HepG2 (cell line): ENCODE measurements at regions not wholly inside any gene's neighbourhood (a gene's known extent, or its start where the extent isn't known, plus 50 kb on each side); places are given as distances from the start of the nearest gene placed in this dataset.
A peak's percentile ranks its signal among the peaks of the same experiment; 100 is the strongest.

ENCODE experiments used
- ATAC-seq: fragments of 200-7000 bp; cut with Tn5 transposase; 3 replicates; pipeline ENCODE4 v1.9.1; 2020; ENCODE audit warnings: mild to moderate bottlenecking, moderate library complexity
- BruUV-seq: library from RNA; stranded (reverse); fragments of 400-500 nt; replicated peaks from 2 replicates; lab custom pipeline; 2021; lab: Mats Ljungman, UMichigan
- CTCF ChIA-PET: fragments of 300-600 bp; formaldehyde crosslinking; extraction: SDS; loops from one replicate; lab custom pipeline; 2021; ENCODE audit warnings: low total read pairs, inconsistent platforms, low intra/inter-chr PET ratio; lab: Yijun Ruan, JAX
- POLR2A ChIA-PET: fragments of 350-600 bp; sonication (Branson Sonifier 250); formaldehyde crosslinking; loops from one replicate; lab custom pipeline; 2020; ENCODE audit warnings: antibody characterized with exemption, inconsistent platforms; lab: Yijun Ruan, JAX
- DNase-seq: peaks from one replicate; pipeline ENCODE4 v3.0.0-alpha.2; 2015; ENCODE audit warnings: low spot score
- FAIRE-seq: peaks from 3 replicates; lab custom pipeline; 2011; peaks lifted over from hg19 to GRCh38; lab: Jason Lieb, UNC
- H2AFZ ChIP-seq: one replicate; pipeline ENCODE4 v1.6.1; 2011; ENCODE audit warnings: low read length, inconsistent platforms
- H3K27ac ChIP-seq: fragments of 300-600 bp; 3 replicates; pipeline ENCODE4 v1.8.0; 2011; ENCODE audit warnings: mixed run types, mild to moderate bottlenecking, mixed read lengths, low read length, inconsistent platforms; ENCODE audit not compliant: insufficient read depth; ENCODE audit errors: extremely low read length
- H3K27me3 ChIP-seq, 2 experiments: fragments of 200-600 bp in 1 of 2; 2 replicates in 1 of 2; 3 replicates in 1 of 2; pipeline versions ENCODE4 v1.6.0 to v1.8.0; 2011; ENCODE audit warnings: low read length in 2 of 2, mild to moderate bottlenecking in 2 of 2, moderate library complexity in 2 of 2, inconsistent platforms in 1 of 2; ENCODE audit not compliant: insufficient read depth in 2 of 2, control insufficient read depth in 1 of 2
- H3K36me3 ChIP-seq, 2 experiments: fragments of 200-600 bp in 1 of 2; replicated peaks in 1 of 2; 2 replicates in 1 of 2; 3 replicates in 1 of 2; pipeline versions ENCODE4 v1.5.1 to v1.8.0; 2011; ENCODE audit warnings: low read length in 2 of 2, inconsistent platforms in 1 of 2; ENCODE audit not compliant: insufficient read depth in 2 of 2, control insufficient read depth in 1 of 2
- H3K4me1 ChIP-seq: 2 replicates; pipeline ENCODE4 v1.5.1; 2012; ENCODE audit warnings: low read length, inconsistent platforms; ENCODE audit not compliant: insufficient read depth
- H3K4me2 ChIP-seq: 2 replicates; pipeline ENCODE4 v1.6.0; 2011; ENCODE audit warnings: low read depth, low read length, inconsistent platforms
- H3K4me3 ChIP-seq, 3 experiments: fragments of 200-600 bp in 1 of 3; sonication (generic), shearing (Covaris generic) in 1 of 3; replicated peaks in 1 of 3; 2 replicates each; pipeline ENCODE4 v1.5.1; 2011 to 2016; ENCODE audit warnings: low read length in 3 of 3, inconsistent platforms in 2 of 3, low read depth in 2 of 3, mild to moderate bottlenecking in 2 of 3, control low read depth in 1 of 3, mixed read lengths in 1 of 3; ENCODE audit not compliant: insufficient read depth in 1 of 3
- H3K79me2 ChIP-seq: one replicate; pipeline ENCODE4 v1.6.1; 2011; ENCODE audit warnings: low read length, inconsistent platforms; ENCODE audit not compliant: insufficient read depth
- H3K9ac ChIP-seq: 2 replicates; pipeline ENCODE4 v1.6.0; 2011; ENCODE audit warnings: mild to moderate bottlenecking, low read depth, low read length, inconsistent platforms; ENCODE audit not compliant: insufficient read depth
- H3K9me3 ChIP-seq: 2 replicates; pipeline ENCODE4 v1.5.1; 2012; ENCODE audit warnings: mild to moderate bottlenecking, low read length
- H4K20me1 ChIP-seq: 2 replicates; pipeline ENCODE4 v1.6.0; 2011; ENCODE audit warnings: inconsistent platforms, mild to moderate bottlenecking, low read length, moderate library complexity; ENCODE audit not compliant: insufficient read depth
- DNMT3B ChIP-seq: conservative IDR thresholded peaks from 2 replicates; pipeline ENCODE4 v1.6.1; 2016; ENCODE audit warnings: missing biosample characterization, control low read depth
- ELF1 ChIP-seq: sonication (generic); formaldehyde crosslinking; IDR thresholded peaks from 2 replicates; pipeline ENCODE4 v1.4.0; 2020; ENCODE audit warnings: missing genetic modification reagents
- GABPB1 ChIP-seq: IDR thresholded peaks from 2 replicates; pipeline ENCODE4 v1.6.1; 2016; ENCODE audit warnings: mild to moderate bottlenecking, missing genetic modification reagents, moderate library complexity, missing compliant biosample characterization
- HNF1B ChIP-seq: sonication (generic); formaldehyde crosslinking; IDR thresholded peaks from 2 replicates; pipeline ENCODE4 v1.5.1; 2020; ENCODE audit warnings: mild to moderate bottlenecking, moderate library complexity, missing genetic modification reagents
- KLF9 ChIP-seq: IDR thresholded peaks from 2 replicates; pipeline ENCODE4 v1.6.1; 2016; ENCODE audit warnings: low read depth
- NCOA1 ChIP-seq: sonication (generic); formaldehyde crosslinking; IDR thresholded peaks from 2 replicates; pipeline ENCODE4 v1.9.0; 2021; ENCODE audit warnings: missing genetic modification reagents
- NFKB2 ChIP-seq: sonication (generic); formaldehyde crosslinking; IDR thresholded peaks from 2 replicates; pipeline ENCODE4 v1.4.0; 2020; ENCODE audit warnings: missing genetic modification reagents, borderline replicate concordance
- NPAS2 ChIP-seq: sonication (generic); formaldehyde crosslinking; IDR thresholded peaks from 2 replicates; pipeline ENCODE4 v1.8.0; 2022; ENCODE audit warnings: mild to moderate bottlenecking, missing genetic modification reagents, borderline replicate concordance
- PATZ1 ChIP-seq: sonication (generic); formaldehyde crosslinking; IDR thresholded peaks from 2 replicates; pipeline ENCODE4 v1.4.0; 2020; ENCODE audit warnings: missing genetic modification reagents
- REL ChIP-seq: sonication (generic); formaldehyde crosslinking; conservative IDR thresholded peaks from 2 replicates; pipeline ENCODE4 v1.8.0; 2022; ENCODE audit warnings: mild to moderate bottlenecking, missing genetic modification reagents, moderate library complexity
- TEF ChIP-seq: sonication (generic); formaldehyde crosslinking; IDR thresholded peaks from 2 replicates; pipeline ENCODE4 v1.5.0; 2020; ENCODE audit warnings: missing genetic modification reagents
- ZBTB38 ChIP-seq: sonication (generic); formaldehyde crosslinking; IDR thresholded peaks from 2 replicates; pipeline ENCODE4 v1.5.1; 2020; ENCODE audit warnings: mild to moderate bottlenecking, missing genetic modification reagents
- ZNF232 ChIP-seq: sonication (generic); formaldehyde crosslinking; IDR thresholded peaks from 2 replicates; pipeline ENCODE4 v1.4.0; 2020; ENCODE audit warnings: missing genetic modification reagents, borderline replicate concordance
- ZNF550 ChIP-seq: sonication (generic); formaldehyde crosslinking; IDR thresholded peaks from 2 replicates; pipeline ENCODE4 v1.4.0; 2020; ENCODE audit warnings: mild to moderate bottlenecking, missing genetic modification reagents, borderline replicate concordance
- ZNF687 ChIP-seq: sonication (generic); formaldehyde crosslinking; IDR thresholded peaks from 2 replicates; pipeline ENCODE4 v1.5.1; 2020; ENCODE audit warnings: mild to moderate bottlenecking, missing genetic modification reagents, moderate library complexity
- ZNF879 ChIP-seq: sonication (generic); formaldehyde crosslinking; IDR thresholded peaks from 2 replicates; pipeline ENCODE4 v1.8.1; 2023; ENCODE audit warnings: missing genetic modification reagents
- ZSCAN20 ChIP-seq: sonication (generic); formaldehyde crosslinking; IDR thresholded peaks from 2 replicates; pipeline ENCODE4 v1.4.0; 2020; ENCODE audit warnings: missing genetic modification reagents, mild to moderate bottlenecking, borderline replicate concordance
- WGBS: methylation state at CpG from one replicate; pipeline ENCODE4 v1.1.6; 2017; ENCODE audit warnings: low lambda C conversion rate; 5-methylcytosine and 5-hydroxymethylcytosine counted together
- in situ Hi-C: cut with HindIII; loops from 2 replicates; pipeline ENCODE4 v1.10.0; 2017; ENCODE audit warnings: low pct_unique_long_range_greater_than_20kb; ENCODE audit not compliant: extremely low pct_ligation_motif_present
- intact Hi-C: fragments of 100-400 bp; cut with micrococcal nuclease; formaldehyde crosslinking; loops from one replicate; pipeline ENCODE4 v1.10.0; 2022; ENCODE audit not compliant: unreplicated experiment

- ChIA-PET POLR2A (interaction anchor here (1.1 to 3.2 kb wide), 8 partner anchors 10 to 201 kb away, joined by 3 to 23 read pairs (median 4); no protein-coding TSS in a partner anchor), CTCF (no interaction called here)
- in situ Hi-C loops, result loop anchor here (5.0 kb wide), 1 partner anchor 201 kb away; no protein-coding TSS in a partner anchor
- H2AFZ ChIP-seq, result no peak overlapping the region
- H4K20me1 ChIP-seq, result no peaks in the 10 kb centered on the region
- ATAC-seq (no peak), DNase-seq (no peak), FAIRE-seq (no peak)
- no peaks in the 10 kb centered on the region for H3K79me2 ChIP-seq
- no peaks in the 10 kb centered on the region for H3K36me3 ChIP-seq
- H3K9me3 ChIP-seq, result no peaks in the 10 kb centered on the region
- no TSS peak for BruUV-seq
- no peak overlapping the region for H3K4me3 ChIP-seq
- peaks cover 98% of the 10 kb centered on the region for H3K4me1 ChIP-seq
- H3K9ac ChIP-seq, result peak overlapping the region; percentile 31; the same call in 1 of the 2 replicates
- H3K27ac ChIP-seq, result peak overlapping the region; percentile 95
- H3K4me2 ChIP-seq, result no peak overlapping the region
- intact Hi-C loops, result loop anchor here (2.0 kb wide), 1 partner anchor 17 kb away; no protein-coding TSS in a partner anchor
- no peaks in the 10 kb centered on the region for H3K27me3 ChIP-seq
- 90% methylated on average over 6 of the region's 6 CpGs for WGBS
- TF ChIP-seq NFKB2 (CRISPR knock-in tag), result 0 out of 2 replicates have a peak, but pooled peaks have one; percentile 31
- TF ChIP-seq NCOA1 (CRISPR knock-in tag), result 0 out of 2 replicates have a peak, but pooled peaks have one; percentile 32
- 0 out of 2 replicates have a peak, but pooled peaks have one; percentile 10 for TF ChIP-seq GABPB1 (CRISPR knock-in tag)
- 0 out of 2 replicates have a peak, but pooled peaks have one; percentile 7 for TF ChIP-seq HNF1B (CRISPR knock-in tag)
- no peak for TF ChIP-seq NPAS2 (CRISPR knock-in tag)
- TF ChIP-seq PATZ1 (CRISPR knock-in tag), result peak; percentile 35; the same call in 1 of the 2 replicates
- no peak for TF ChIP-seq KLF9 (CRISPR knock-in tag)
- no peak for TF ChIP-seq TEF (CRISPR knock-in tag)
- TF ChIP-seq ELF1, result 0 out of 2 replicates have a peak, but pooled peaks have one; percentile 24
- no peak for TF ChIP-seq ZNF550
- TF ChIP-seq REL, result no peak
- peak; percentile 87 for TF ChIP-seq ZBTB38 (CRISPR knock-in tag)
- 0 out of 2 replicates have a peak, but pooled peaks have one; percentile 4 for TF ChIP-seq DNMT3B
- 0 out of 2 replicates have a peak, but pooled peaks have one; percentile 13 for TF ChIP-seq ZNF879 (CRISPR knock-in tag)
- 0 out of 2 replicates have a peak, but pooled peaks have one; percentile 47 for TF ChIP-seq ZSCAN20 (CRISPR knock-in tag)
- 0 out of 2 replicates have a peak, but pooled peaks have one; percentile 38 for TF ChIP-seq ZNF232 (CRISPR knock-in tag)
- peak; percentile 46 for TF ChIP-seq ZNF687
These were observed 122.2 kb upstream of the PTPN1 start for GRCh38 chr20:50387996-50388332.
